A549 (cell line): ENCODE measurements at regions not wholly inside any gene's neighbourhood (a gene's known extent, or its start where the extent isn't known, plus 50 kb on each side); places are given as distances from the start of the nearest gene placed in this dataset.

ENCODE experiments used
- ATAC-seq, 2 experiments: fragments of 200-7000 bp in 1 of 2; fragments of >200 bp in 1 of 2; cut with Nextera tagmentation in 1 of 2; cut with Tn5 transposase in 1 of 2; 3 replicates each; pipeline versions ENCODE4 v1.8.0 to v1.9.1; 2018 to 2020; ENCODE audit warnings: mild to moderate bottlenecking in 1 of 2, moderate library complexity in 1 of 2
- CTCF ChIA-PET: fragments of 300-600 bp; sonication (Branson Sonifier 250); formaldehyde crosslinking; extraction: SDS; loops from one replicate; lab custom pipeline; 2021; ENCODE audit warnings: antibody characterized with exemption, inconsistent platforms; lab: Yijun Ruan, JAX
- POLR2A ChIA-PET: fragments of 350-600 bp; formaldehyde crosslinking; extraction: SDS; loops from one replicate; lab custom pipeline; 2021; ENCODE audit warnings: antibody characterized with exemption, inconsistent platforms; lab: Yijun Ruan, JAX
- DNase-seq, 2 experiments: peaks; one replicate each; pipeline versions ENCODE4 v3.0.0 to v3.0.0-alpha.2; 2011 to 2016; ENCODE audit warnings: low read depth in 1 of 2, low spot score in 1 of 2
- FAIRE-seq: peaks from 2 replicates; lab custom pipeline; 2011; peaks lifted over from hg19 to GRCh38; lab: Jason Lieb, UNC
- H3K27ac ChIP-seq, 2 experiments: fragments of >200 bp; sonication (Bioruptor Twin); formaldehyde crosslinking; 3 replicates each; pipeline ENCODE4 v1.5.1; 2016 to 2017
- H3K4me1 ChIP-seq: fragments of >200 bp; sonication (Bioruptor Twin); formaldehyde crosslinking; 3 replicates; pipeline ENCODE4 v1.6.1; 2016
- H3K4me2 ChIP-seq: fragments of >200 bp; sonication (Bioruptor Twin); formaldehyde crosslinking; 3 replicates; pipeline ENCODE4 v1.6.1; 2016
- H3K4me3 ChIP-seq: fragments of >200 bp; sonication (Bioruptor Twin); formaldehyde crosslinking; 3 replicates; pipeline ENCODE4 v1.5.1; 2016
- H3K9me3 ChIP-seq: fragments of >200 bp; sonication (Bioruptor Twin); formaldehyde crosslinking; 3 replicates; pipeline ENCODE4 v1.6.1; 2016
- BHLHE40 ChIP-seq: IDR thresholded peaks from 2 replicates; pipeline ENCODE4 v1.6.1; 2012; ENCODE audit warnings: low read depth, low read length, inconsistent platforms
- CBX8 ChIP-seq: fragments of 200-600 bp; sonication (generic); IDR thresholded peaks from 2 replicates; pipeline ENCODE4 v1.6.1; 2016
- CEBPB ChIP-seq, 2 experiments: fragments of >200 bp in 1 of 2; sonication (Bioruptor Twin) in 1 of 2; formaldehyde crosslinking in 1 of 2; IDR thresholded peaks; 2 replicates each; pipeline ENCODE4 v1.6.1; 2012 to 2016
- CHD4 ChIP-seq: fragments of 200-600 bp; sonication (generic); IDR thresholded peaks from 2 replicates; pipeline ENCODE4 v1.6.1; 2016; ENCODE audit warnings: antibody characterized with exemption, mild to moderate bottlenecking, borderline replicate concordance
- EHF ChIP-seq: fragments of 250-450 bp; sonication (Bioruptor Pico); IDR thresholded peaks from 2 replicates; pipeline ENCODE4 v1.5.0; 2020; ENCODE audit warnings: mild to moderate bottlenecking
- ELK1 ChIP-seq: fragments of 150-350 bp; IDR thresholded peaks from 2 replicates; pipeline ENCODE4 v1.6.1; 2014; ENCODE audit warnings: low read depth, mild to moderate bottlenecking, low read length
- EP300 ChIP-seq, 2 experiments: fragments of >200 bp; sonication (Bioruptor Twin); formaldehyde crosslinking; IDR thresholded peaks; 2 replicates in 1 of 2; 3 replicates in 1 of 2; pipeline ENCODE4 v1.6.1; 2016 to 2017
- FOSB ChIP-seq: fragments of 250-450 bp; sonication (Bioruptor Pico); IDR thresholded peaks from 2 replicates; pipeline ENCODE4 v1.5.0; 2020; ENCODE audit warnings: mild to moderate bottlenecking, moderate library complexity
- FOXS1 ChIP-seq: fragments of 250-450 bp; sonication (Bioruptor Pico); IDR thresholded peaks from 2 replicates; pipeline ENCODE4 v1.5.0; 2020; ENCODE audit warnings: mild to moderate bottlenecking, moderate library complexity
- GATA3 ChIP-seq: IDR thresholded peaks from 2 replicates; pipeline ENCODE4 v1.6.1; 2012; ENCODE audit warnings: borderline replicate concordance
- HEYL ChIP-seq: fragments of 250-450 bp; sonication (Bioruptor Pico); IDR thresholded peaks from 2 replicates; pipeline ENCODE4 v1.8.0; 2021; ENCODE audit warnings: mild to moderate bottlenecking, moderate library complexity
- HMGXB4 ChIP-seq: fragments of 250-450 bp; sonication (Bioruptor Pico); IDR thresholded peaks from 2 replicates; pipeline ENCODE4 v1.5.0; 2021; ENCODE audit warnings: mild to moderate bottlenecking, moderate library complexity, borderline replicate concordance
- HOXA7 ChIP-seq: fragments of 250-450 bp; sonication (Bioruptor Pico); IDR thresholded peaks from 2 replicates; pipeline ENCODE4 v1.5.0; 2020; ENCODE audit warnings: mild to moderate bottlenecking, moderate library complexity
- KDM5A ChIP-seq: fragments of 200-600 bp; sonication (generic); IDR thresholded peaks from 2 replicates; pipeline ENCODE4 v1.6.1; 2016; ENCODE audit warnings: antibody characterized with exemption, mild to moderate bottlenecking
- MAZ ChIP-seq: fragments of 150-350 bp; IDR thresholded peaks from 2 replicates; pipeline ENCODE4 v1.6.1; 2014; ENCODE audit warnings: antibody characterized with exemption, low read depth, low read length, borderline replicate concordance
- RARB ChIP-seq: fragments of 250-450 bp; sonication (Bioruptor Pico); IDR thresholded peaks from 2 replicates; pipeline ENCODE4 v1.8.0; 2021; ENCODE audit warnings: mild to moderate bottlenecking, moderate library complexity
- RNF2 ChIP-seq: fragments of 200-600 bp; sonication (generic); IDR thresholded peaks from 2 replicates; pipeline ENCODE4 v1.6.1; 2016; ENCODE audit warnings: low read depth, mild to moderate bottlenecking, antibody characterized with exemption, moderate library complexity, borderline replicate concordance
- SMC3 ChIP-seq: fragments of >200 bp; sonication (Bioruptor Twin); formaldehyde crosslinking; IDR thresholded peaks from 3 replicates; pipeline ENCODE4 v1.6.1; 2018; ENCODE audit warnings: inconsistent platforms
- ZNF302 ChIP-seq: fragments of 250-450 bp; sonication (Bioruptor Pico); IDR thresholded peaks from 2 replicates; pipeline ENCODE4 v1.9.0; 2021; ENCODE audit warnings: inconsistent platforms, mild to moderate bottlenecking, moderate library complexity
- WGBS: methylation state at CpG from one replicate; pipeline ENCODE4 v1.1.6; 2017; ENCODE audit errors: missing lambda C conversion rate; 5-methylcytosine and 5-hydroxymethylcytosine counted together
- TF ChIP-seq, protein P1 (sequence below): IDR thresholded peaks from 2 replicates; pipeline ENCODE4 v1.6.1; 2012; ENCODE audit warnings: low read depth, borderline replicate concordance
- TF ChIP-seq, protein P2 (sequence below): fragments of 200-600 bp; sonication (generic); IDR thresholded peaks from 2 replicates; pipeline ENCODE4 v1.6.1; 2016; ENCODE audit warnings: antibody characterized with exemption, mild to moderate bottlenecking, moderate library complexity

- no peak overlapping the region for H3K4me2 ChIP-seq
- no peaks in the 10 kb centered on the region for H3K9me3 ChIP-seq
- no peak for TF ChIP-seq CBX8
- no peaks in the 10 kb centered on the region for H3K4me1 ChIP-seq
- H3K27ac ChIP-seq = no peak overlapping the region
- WGBS = 67% methylated on average over 13 of the region's 16 CpGs
- POLR2A ChIA-PET = no interaction called here
- FAIRE-seq (no peak), DNase-seq (no peak), ATAC-seq (no peak)
- H3K4me3 ChIP-seq = no peak overlapping the region
- CTCF ChIA-PET = no interaction called here
Observed at GRCh38 chr18:78396077-78396476, 583.5 kb upstream of the SALL3 start.

DNA sequence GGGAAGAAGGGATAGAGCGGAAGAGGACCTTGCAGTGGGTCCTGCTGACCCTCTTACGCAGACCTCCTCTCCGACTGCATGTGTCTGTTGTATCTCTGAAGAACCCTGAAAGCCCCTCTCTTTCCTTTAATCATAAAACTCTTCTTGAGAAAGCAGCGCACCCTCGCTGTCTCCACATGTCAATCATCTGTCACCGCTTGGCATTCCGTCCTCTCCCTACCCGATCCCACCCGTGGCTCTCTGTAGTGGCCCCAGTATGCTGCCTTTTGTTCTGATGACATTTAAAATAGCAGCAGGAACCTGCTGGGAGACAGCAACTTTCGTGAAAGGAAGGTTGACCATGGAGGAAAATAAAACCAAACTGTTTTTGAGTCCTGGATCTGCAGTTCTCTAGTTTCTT, 582.9 kb upstream of the SALL3 start:
- H3K9me3 ChIP-seq = no peaks in the 10 kb centered on the region
- H3K4me3 ChIP-seq = no peak overlapping the region
- H3K4me1 ChIP-seq = no peaks in the 10 kb centered on the region
- no peak overlapping the region for H3K4me2 ChIP-seq
- FAIRE-seq (no peak), ATAC-seq (no peak), DNase-seq (no peak)
- CTCF ChIA-PET = no interaction called here
- TF ChIP-seq CEBPB (IDR thresholded peaks at IDR 0.05) = no peak
- no peak for TF ChIP-seq ZNF302 (CRISPR knock-in tag)
- TF ChIP-seq GATA3 = no peak
- TF ChIP-seq EHF = no peak
- no peak for TF ChIP-seq KDM5A
- TF ChIP-seq HOXA7 = no peak
- no peak for TF ChIP-seq MAZ
- no peak for TF ChIP-seq CBX8
- no peak for TF ChIP-seq FOSB (CRISPR knock-in tag)
- no peak for TF ChIP-seq SMC3
- TF ChIP-seq, protein P1, sequence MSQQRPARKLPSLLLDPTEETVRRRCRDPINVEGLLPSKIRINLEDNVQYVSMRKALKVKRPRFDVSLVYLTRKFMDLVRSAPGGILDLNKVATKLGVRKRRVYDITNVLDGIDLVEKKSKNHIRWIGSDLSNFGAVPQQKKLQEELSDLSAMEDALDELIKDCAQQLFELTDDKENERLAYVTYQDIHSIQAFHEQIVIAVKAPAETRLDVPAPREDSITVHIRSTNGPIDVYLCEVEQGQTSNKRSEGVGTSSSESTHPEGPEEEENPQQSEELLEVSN = no peak
- no peak for TF ChIP-seq RNF2
- WGBS = 49% methylated on average over 6 of the region's 10 CpGs
- H3K27ac ChIP-seq = no peak overlapping the region
- POLR2A ChIA-PET = no interaction called here

- Histone ChIP-seq H3K4me3 (no peak overlapping the region), H3K4me1 (no peaks in the 10 kb centered on the region), H3K9me3 (no peaks in the 10 kb centered on the region), H3K4me2 (no peak overlapping the region), H3K27ac (no peak overlapping the region)
- ATAC-seq (no peak), FAIRE-seq (no peak), DNase-seq (no peak)
- WGBS = 18% methylated on average over 22 of the region's 25 CpGs
- POLR2A ChIA-PET = no interaction called here
- TF ChIP-seq CHD4 = no peak
- TF ChIP-seq EP300 (IDR thresholded peaks at IDR 0.05) = no peak
- no peak for TF ChIP-seq CEBPB (IDR thresholded peaks at IDR 0.05)
- no peak for TF ChIP-seq BHLHE40
- no peak for TF ChIP-seq HMGXB4 (CRISPR knock-in tag)
- no peak for TF ChIP-seq RARB (CRISPR knock-in tag)
- no peak for TF ChIP-seq ELK1
- CTCF ChIA-PET = no interaction called here
Observed at GRCh38 chr18:78399992-78400503, 579.6 kb upstream of the SALL3 start.

DNA sequence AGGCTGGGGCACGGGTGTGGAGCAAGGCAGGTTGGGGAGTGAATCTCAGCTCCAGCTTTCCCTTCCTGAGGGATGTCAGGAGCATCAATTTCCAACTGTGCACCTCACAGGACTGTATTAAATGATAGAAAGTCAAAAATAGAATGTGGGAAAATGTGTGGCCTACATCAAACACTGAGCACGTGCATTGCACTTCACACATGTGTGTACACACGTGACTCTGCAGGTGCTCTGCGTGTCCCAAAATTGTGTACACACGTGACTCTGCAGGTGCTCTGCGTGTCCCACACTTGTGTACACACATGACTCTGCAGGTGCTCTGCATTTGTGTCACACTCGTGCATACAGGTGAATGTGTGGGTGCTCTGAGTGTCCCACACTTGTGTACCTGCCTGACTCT, 577.2 kb upstream of the SALL3 start:
- Histone ChIP-seq H3K27ac (no peak overlapping the region), H3K4me3 (no peak overlapping the region), H3K4me2 (no peak overlapping the region), H3K9me3 (no peaks in the 10 kb centered on the region), H3K4me1 (no peaks in the 10 kb centered on the region)
- CTCF ChIA-PET = interaction anchor here (0.5 kb wide), 1 partner anchor 9 kb away, joined by 3 read pairs; no protein-coding TSS in a partner anchor
- no peak for DNase-seq
- FAIRE-seq = no peak
- 4% methylated on average over 6 of the region's 7 CpGs for WGBS
- POLR2A ChIA-PET = no interaction called here
- ATAC-seq = no peak
- TF ChIP-seq HMGXB4 (CRISPR knock-in tag) (no peak), HEYL (no peak), SMC3 (no peak), FOXS1 (no peak)
- TF ChIP-seq, protein P2, sequence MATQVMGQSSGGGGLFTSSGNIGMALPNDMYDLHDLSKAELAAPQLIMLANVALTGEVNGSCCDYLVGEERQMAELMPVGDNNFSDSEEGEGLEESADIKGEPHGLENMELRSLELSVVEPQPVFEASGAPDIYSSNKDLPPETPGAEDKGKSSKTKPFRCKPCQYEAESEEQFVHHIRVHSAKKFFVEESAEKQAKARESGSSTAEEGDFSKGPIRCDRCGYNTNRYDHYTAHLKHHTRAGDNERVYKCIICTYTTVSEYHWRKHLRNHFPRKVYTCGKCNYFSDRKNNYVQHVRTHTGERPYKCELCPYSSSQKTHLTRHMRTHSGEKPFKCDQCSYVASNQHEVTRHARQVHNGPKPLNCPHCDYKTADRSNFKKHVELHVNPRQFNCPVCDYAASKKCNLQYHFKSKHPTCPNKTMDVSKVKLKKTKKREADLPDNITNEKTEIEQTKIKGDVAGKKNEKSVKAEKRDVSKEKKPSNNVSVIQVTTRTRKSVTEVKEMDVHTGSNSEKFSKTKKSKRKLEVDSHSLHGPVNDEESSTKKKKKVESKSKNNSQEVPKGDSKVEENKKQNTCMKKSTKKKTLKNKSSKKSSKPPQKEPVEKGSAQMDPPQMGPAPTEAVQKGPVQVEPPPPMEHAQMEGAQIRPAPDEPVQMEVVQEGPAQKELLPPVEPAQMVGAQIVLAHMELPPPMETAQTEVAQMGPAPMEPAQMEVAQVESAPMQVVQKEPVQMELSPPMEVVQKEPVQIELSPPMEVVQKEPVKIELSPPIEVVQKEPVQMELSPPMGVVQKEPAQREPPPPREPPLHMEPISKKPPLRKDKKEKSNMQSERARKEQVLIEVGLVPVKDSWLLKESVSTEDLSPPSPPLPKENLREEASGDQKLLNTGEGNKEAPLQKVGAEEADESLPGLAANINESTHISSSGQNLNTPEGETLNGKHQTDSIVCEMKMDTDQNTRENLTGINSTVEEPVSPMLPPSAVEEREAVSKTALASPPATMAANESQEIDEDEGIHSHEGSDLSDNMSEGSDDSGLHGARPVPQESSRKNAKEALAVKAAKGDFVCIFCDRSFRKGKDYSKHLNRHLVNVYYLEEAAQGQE = no peak
- TF ChIP-seq, protein P1 = no peak
